ENCODE measurements at regions not wholly inside any gene's neighbourhood (a gene's known extent, or its start where the extent isn't known, plus 50 kb on each side); places are given as distances from the start of the nearest gene placed in this dataset.

DNA sequence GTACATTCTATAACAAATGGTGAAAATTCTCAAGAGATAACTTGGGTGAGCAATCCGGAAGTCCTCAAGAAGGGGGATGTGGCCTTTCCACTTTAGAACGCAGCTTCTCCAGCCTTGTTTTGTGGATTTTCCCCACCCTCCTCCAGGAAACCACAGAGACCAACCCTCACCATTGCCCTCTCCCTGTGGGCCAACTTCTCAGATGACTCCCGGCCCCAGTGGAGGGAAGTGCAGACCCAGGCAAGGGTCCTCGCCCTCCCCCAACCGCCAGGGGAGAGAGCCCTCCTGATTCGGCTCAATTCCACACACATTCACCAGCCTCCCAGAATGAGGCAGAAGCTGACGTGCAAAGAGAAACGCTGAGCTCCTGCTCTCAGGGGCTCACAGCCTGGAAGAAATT is 277.2 kb downstream of the EIPR1 start:
- no peak for DNase-seq

DNA sequence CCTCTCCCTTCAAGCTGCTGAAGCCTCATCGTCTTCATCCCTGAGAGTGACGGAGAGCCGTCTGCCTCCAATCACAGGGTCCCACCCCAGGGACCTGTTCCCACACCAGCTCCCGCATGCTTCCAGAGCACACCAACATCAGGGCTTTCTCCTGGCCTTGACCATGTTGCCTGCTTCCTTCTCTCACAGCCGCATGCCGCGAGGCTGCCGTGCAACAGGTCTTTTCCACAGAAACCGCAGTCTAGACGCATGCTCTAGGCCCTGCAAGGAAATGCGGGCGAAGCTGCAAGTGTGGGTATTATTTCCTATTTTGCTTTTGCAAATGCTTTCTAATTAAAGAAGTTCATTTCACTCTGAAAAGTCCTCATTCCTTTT is 277.8 kb downstream of the EIPR1 start:
- DNase-seq = no peak

DNA sequence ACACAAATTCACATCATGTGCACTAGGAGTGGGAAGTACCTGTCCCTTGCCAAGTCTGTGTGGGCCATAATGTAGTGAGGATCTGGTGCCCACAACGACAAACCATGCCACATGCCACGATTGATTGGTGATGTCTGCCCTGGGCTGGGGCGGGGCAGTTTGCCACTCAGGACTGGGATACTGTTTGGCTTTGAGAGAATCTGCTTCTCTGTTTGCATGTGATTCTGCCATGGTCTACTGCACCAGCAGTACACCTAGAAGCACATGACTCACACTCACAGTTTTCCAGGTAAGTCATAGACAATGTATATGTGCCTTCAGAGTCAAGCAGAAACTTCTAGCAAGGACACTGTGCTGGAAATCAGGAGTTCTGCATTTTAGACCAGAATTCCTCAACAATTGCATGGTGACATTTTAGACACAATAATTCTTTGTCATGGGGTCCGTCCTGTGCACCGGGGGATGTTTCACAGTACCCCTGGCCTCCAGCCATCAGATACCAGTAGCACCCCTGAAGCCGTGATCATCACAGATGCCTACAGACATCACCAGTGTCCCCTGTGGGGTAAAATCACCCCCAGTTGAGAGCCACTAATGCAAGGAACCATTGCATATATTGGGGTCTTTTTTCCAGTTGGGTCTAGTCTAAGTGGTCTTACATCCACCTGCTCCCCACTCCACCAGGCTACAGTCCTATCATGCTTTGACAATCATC is 278.3 kb downstream of the EIPR1 start:
- no peak for DNase-seq

DNA sequence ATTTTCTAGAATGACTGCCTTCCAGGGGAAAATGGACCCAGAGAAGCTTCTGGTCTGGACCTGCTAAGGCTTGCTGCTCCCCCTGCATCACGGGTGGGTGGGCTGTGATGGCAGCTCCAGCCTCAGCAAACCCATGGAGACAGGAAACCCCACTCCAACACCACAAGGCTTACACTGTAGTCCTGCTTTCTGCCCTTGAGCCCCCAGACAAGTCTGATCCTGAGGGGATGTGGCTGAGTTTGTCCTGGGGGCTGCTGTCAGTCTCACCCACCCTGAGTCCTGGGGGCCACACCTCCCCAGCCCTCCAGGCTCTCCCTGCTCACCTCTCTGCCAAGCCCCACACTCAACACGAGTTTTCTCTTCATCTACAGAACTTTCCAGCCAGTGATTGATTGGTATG is 279.4 kb downstream of the EIPR1 start:
- DNase-seq = no peak

DNA sequence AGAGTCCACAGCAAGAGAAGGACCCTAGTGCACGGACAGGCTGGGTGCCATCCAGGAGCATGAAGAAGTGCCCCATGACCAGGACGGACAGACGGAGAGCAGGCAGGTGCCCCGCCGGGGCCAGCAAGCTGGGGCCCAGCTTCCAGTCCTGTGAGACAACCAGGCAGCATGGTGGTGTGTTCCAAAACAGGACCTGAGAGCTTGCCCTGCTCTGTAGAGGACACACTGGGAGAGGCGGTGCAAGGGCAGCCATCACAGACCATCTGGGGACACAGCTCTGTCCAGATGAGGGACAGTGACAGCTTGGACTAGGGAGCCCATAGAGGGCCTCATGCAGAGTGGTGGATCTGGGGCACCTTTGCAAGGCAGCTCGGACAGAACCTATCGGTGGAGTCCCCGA is 279.8 kb downstream of the EIPR1 start:
- DNase-seq = no peak

DNA sequence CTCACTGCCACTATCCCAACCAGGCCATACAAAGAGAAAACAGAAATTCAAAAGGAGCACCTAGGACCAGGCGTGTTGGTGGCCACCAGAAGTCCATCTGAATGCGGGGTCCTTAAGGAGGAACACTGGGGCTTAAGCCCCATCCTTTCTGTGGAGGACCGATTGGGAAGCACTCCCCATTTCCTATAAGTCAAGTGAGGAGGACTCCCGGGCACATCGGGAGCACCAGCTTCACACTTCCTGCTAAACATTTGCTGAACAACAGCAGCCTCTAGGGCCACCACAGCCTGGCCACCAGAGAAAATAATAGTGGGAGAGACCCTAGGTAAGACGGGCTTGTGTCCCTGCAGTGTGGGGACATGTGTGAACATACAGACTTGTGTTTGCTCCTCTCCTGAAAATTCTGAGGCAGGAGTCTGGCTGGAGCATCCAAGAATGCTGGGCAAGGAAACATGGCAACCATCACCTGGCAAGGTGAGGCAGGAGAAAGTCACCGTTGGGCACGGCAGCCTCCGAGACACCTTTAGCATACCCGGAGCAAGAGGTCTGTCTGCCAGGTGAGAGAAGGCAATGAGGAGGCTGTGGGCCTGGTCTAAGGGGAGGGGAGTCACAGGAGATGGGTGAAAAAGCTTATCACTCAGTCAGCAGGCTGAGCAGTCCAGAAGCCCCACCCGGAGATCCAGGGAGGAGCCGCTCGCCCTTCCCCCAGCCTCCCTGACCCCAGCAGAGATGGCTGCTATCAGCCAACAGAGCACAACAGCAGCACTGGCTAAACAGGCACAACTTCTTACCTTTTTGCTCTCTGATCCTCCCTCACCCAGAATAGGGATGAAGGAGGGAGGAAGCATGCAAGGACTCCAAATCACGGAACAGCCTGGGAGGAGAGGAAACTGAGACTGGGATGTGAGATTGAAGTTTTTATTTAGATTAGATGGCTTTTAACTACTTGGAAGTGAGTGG is 282.3 kb downstream of the EIPR1 start:
- no peak for DNase-seq

DNA sequence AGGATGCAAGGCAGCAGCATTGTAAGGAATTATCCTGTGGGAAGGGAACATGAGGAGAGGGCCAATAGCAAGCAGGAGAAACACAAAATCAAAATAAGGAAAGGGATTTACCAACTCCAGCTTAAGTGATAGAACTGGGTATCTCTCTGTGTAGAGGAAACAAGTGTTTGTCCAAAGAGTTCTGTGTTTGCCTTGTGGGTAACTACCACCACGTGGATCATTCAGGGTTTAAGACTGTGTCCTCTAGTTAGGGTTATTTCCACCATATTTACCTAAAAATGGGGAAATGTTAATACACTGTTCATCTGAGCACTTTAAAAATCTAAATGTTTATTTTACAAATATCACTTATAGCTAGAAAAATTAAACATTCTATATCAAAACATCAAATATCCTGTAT is 283.3 kb downstream of the EIPR1 start:
- no peak for DNase-seq

DNA sequence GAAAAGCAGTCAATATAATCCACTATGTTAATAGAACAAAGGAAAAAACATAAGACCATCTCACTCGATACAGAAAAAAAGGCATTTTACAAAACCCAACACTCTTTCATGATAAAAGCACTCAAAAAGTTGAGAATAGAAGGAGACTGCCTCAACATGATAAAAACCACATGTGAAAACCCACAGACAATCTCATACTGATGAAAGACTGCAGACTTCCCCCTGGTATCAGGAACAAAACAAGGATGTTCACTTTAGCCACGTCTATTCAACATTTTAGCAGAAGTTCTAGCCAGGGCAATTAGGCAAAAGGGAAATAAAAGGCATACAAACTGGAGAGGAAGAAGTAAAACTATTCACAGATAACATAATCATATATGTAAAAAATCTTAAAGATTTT is 285.9 kb downstream of the EIPR1 start:
- no peak for DNase-seq

DNA sequence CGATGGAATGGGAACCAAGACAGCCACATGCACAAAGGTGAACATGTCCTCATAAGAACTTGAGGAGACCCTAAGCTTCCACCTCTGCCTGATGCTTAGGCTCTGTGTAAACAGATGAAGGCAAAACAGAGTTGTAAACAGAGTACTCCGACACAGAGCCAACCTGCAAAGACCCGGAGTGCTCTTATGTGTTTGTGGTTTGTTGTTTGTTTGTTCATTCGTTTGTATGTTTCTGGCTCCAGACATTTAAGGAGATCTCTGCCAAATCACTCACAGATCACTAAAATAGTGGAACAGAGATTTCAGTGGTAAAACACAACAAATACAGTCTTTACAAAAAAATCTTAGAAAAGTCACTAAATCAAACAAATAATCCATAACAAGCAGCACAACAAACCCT is 294.9 kb downstream of the EIPR1 start:
- DNase-seq = no peak

DNA sequence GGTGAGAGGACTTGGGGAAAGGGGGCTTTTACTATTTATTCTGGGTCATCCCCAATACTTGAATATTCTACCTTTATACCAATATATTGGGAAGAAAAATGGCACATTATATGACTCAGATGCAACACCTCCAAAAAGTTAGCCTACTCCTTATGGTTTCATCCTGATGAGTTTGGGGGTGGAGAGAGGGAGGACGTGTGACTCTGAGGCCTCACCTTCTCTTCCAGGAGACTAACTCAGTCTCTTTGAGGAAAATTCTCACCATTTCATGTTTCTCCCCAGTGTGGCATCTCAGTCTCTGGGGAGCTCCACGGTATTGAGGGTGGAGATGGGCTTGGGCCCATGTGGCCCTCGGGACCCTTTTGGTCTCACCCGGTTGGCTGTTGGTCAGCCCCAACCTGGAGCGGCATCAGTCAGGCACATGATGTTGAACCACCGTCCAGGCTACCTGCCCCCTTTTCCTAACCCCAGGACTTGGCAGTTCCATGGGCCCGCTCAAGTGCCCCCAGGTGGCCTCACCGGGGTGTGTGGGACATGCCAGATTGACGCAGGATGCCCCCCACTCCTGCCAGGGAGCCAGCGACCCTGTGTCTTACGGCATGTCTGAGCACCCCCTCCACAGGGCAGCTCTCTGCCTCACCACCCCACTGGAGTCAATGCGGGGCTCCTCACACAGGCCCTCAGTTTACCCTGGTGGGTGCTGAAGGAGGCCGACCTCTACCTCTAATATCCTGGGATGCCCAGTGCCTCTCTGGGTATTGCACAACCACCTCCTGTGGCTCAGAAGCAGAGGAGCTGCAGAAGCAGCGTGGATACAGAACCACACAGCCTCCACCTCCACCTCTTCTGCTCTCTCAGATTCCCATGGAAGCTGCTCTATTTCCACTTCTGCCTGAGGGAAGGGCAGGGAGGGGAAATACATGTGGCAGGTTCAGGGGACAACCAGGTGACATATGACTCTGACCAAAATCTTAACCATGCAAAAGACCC is 297.4 kb downstream of the EIPR1 start:
- no peak for DNase-seq

DNA sequence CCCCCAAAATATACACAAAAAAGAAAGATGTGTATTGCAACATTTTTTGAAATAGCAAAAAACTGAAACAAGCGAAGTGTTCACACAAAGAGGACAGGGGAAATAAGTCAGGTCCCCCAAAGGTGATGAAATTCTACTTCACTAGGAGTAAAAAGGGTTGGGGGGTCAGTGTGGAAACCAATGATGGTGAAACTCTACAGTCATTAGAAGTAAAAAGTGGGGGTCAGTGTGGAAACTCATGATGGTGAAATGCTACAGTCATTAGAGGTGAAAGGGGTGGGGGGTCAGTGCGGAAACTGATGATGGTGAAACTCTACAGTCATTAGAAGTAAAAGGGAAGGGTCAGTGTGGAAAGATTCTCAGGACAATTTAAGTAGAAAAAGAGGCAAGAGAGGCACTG is 298.2 kb downstream of the EIPR1 start:
- no peak for DNase-seq

DNA sequence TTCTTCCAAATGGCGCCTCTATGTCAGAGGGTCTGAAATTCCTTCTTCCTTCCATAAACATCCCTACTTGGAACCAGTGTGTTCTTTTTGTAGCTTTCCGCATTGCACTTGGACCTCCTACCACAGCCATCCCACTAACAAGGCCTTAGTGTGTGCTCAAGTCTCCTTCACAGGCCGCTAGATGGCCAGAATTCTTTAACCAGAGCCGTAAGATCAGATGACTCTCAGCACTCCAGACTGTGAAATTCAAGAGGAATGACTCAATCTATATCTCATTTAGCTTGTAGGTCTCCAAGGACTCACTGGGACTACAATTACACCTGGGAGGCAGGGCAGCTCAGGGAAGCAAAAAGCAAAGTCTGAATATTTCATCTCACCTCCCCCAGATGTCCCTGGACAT is 298.9 kb downstream of the EIPR1 start:
- DNase-seq = no peak

DNA sequence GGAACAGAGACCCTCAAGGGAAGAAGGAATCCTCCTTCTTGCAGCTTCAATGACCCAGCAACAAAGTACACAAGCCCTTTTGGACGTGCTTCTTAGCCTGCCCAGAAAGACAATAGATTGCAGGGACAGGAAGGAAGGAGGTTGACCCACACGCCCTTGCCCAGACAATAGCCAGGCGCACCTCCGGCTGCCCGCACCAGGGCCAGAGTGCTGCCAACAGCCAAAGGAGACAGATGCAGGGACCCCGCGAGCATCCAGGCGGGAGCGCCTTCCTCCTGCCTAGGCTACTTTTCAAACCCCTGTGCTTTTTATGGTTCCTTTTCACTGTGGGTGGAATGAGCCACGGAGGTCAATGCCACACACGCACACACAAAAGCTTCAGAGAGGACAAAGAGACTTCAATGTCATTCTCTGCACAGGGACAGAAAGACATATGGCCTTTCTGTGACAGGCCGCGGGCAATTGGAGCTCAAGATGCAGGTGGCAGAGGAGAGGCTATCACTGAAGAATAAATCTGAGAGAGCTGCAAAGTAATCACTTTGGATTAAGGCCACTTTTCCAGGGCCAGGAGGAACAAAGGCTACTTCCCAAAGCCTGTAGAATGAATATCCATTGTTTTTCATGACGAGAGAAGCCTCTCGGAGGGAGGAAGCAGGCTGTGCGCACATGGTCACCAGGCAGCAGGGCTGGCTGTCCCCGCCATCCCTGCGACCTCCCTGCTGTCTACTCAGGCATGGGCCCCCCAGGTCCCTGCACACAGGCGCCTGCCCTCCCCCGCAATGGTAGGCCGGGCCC is 300.6 kb downstream of the EIPR1 start:
- DNase-seq = no peak

DNA sequence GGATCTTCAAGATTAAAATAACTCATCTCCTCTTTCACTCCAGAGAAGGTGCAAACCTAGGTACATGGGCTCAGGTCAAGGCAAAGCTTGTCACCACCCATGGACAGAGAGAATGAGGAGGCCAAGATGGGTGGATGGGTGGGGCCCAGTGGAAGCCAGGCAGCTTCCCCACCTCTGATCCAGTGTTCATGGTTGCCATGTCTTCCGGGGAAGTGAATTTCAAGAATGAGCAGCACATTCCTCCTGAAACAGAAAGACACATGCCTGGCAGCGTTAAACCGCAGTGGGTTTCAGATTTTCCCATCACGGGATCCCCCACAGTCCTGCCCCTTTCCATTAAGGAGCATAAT is 301.7 kb downstream of the EIPR1 start:
- DNase-seq = no peak

DNA sequence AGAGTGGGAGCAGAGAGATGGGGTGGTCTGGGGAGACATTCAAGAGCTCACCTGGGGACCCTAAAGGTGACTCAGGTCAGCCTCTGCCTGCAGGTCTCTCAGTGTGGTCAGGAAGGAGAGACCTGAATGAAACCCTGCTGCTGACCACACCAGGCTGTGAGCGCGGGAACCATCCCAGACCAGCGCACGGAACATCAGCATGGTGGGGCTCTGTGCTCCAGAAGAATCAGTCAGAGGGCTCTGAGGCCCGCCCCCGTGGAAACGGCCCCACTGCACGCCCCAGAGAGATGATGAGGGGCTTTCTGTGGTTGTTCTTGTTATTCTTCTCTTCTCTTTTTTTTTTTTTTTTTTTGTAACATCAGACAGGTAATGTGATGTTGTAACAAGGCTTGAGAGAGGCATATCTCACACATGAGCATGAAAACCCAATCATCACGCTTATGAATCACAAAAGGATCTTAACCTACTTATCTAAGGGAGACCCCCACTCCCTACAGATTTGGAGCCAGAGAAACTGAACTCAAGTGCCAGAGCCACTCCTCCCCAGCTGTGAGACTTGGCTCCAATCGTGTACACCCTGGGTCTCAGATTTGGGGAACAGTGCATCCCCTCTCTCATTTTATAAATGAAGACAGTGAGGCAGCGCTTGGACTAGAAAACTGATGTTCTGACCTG is 302.2 kb downstream of the EIPR1 start:
- DNase-seq = no peak

DNA sequence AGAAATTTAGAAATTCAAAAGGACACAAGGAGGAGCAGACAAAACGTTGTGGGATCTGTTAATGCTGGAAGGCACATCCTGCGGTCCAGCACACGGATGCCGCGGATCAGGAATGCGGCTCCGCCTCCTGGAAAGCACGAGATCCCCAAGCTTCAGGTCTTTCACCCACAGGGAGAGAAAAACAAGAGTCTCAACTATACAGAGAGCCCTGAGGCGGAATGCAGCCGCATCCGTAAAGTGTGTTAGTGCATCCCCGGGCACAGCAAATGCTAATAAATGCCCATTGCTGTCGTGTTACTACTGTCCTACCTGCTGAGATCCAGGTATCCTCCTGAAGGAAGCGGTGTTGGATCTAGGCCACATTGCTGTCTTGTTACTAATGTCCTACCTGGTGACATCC is 303.9 kb downstream of the EIPR1 start:
- DNase-seq = no peak

DNA sequence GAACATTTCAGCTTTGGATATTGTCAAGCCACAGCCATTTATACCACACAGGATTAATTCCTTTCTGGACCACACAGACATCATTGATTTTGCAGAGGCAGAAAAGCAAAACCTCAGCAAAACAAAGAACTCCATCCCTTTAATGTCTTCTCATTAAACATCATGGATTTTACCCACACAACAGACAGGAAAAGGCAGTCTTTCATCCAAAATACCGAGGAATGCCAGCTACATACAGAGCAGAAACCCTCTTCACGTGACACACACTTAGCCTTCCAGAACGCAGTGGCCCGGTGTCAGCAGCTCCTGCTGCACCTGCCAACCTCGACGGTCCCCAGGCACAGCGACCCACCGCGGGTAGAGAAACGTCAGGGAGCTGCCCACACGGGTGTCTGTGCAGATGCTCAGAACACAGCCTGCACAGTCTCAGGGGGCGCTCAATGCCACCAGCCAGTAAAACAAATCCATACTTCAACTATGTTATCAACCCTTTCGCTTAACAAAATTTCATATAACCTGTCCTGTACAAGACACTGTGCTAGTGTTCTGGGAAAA is 304.5 kb downstream of the EIPR1 start:
- DNase-seq = peak in 1 of 51 donors; percentile 1

DNA sequence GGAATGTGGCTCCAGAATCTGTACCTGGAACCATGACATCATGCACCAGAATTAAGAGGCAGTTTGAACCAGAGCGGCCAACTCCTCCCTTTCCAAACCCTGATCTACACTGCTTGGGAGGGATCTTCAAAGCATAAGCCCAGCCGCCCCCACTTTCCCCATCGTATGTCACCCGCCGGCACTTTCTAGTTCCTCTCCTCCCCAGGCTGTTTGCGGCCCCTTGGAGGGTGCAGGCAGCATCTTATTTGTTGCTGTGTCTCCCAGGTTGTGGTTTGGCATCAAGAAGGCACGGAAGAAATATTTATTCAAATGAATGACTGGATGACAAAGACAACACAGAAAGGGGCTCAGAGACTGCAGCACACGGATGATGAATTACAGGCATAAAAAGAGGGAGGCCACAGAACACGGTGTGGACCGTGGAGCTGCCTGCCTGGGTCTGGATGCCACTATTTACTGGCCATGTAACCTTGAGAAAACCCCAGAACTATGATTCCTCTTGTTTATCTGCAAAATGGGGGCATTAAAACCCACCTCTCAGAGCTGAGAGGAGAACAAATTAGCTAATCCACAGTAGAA is 305.8 kb downstream of the EIPR1 start:
- DNase-seq = no peak

DNA sequence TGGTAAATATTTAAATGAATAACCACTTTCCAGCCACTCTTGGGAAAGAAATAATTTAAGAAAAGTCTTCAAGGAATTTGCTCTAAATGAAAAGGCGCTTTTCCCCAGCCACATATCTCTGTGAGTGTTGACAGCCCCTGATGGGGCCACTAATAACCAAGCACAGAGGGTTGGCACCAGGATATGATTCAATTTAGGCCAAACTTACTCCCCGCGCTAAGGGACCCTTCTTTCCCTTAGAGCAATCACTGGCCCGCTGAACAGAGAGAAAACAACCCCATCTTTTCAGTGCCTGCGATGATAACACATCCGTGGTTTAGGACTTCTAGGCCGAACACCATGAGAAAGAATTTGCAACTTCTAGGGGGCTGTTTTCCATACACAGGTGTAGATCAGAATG is 310.8 kb downstream of the EIPR1 start:
- DNase-seq = no peak

DNA sequence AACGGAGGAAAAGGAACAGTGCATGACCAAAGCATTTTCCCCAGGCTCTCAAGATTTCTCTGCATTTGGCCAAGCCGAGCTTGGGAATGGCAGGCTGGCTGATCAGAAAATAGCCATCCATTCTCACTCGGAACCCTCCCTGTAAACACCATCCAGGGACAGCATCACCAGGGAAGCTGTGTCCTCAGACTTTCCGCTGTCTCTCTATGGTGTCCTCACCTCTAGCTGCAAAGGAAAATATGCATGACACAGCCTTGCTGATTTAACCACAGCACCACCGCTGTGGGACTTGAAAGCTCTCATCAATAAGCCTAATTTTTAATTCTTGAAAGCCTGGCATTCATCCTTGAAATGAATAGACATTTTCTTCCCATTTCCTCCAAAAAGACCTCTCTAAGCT is 311.7 kb downstream of the EIPR1 start:
- DNase-seq = no peak

All from hypothalamus (tissue), 51 donors.